ENCODE measurements at regions not wholly inside any gene's neighbourhood (a gene's known extent, or its start where the extent isn't known, plus 50 kb on each side); places are given as distances from the start of the nearest gene placed in this dataset.
A peak's percentile ranks its signal among the peaks of the same experiment; 100 is the strongest.

DNA sequence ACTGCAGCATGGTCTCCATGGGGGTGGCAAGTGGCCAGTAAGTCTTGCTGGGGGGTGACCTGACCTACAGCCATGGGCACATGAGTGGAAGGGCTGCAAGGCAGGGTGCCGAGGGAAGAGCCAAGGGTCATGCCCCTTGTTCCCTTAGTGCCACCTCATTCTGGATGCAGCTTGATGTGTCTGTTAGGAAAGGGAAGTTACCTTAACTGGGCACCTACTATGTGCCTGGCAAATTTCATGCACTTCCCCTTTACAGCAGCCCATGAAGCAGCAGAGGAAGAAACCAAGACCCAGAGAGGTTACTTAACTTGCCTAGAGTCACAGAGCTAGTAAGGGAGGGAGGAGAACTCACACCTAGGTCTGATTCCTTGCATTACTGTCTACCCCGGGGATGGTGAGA is 174.0 kb downstream of the MRPL14 start:
- peaks cover 8% of the 10 kb centered on the region for H3K4me1 ChIP-seq (ENCODE audit: control insufficient read depth, insufficient read depth, low read length)
- no peaks in the 10 kb centered on the region for H3K27me3 ChIP-seq (replicated peaks; ENCODE audit: control insufficient read depth, insufficient read depth, low read length)
- H3K4me3 ChIP-seq (ENCODE audit: low read length) = no peak overlapping the region
- no peak for DNase-seq (ENCODE audit: low read depth)
- H3K9ac ChIP-seq (ENCODE audit: low read length) = no peak overlapping the region
- no peaks in the 10 kb centered on the region for H3K36me3 ChIP-seq (ENCODE audit: control insufficient read depth, insufficient read depth, low read length, severe bottlenecking)
- H3K9me3 ChIP-seq (ENCODE audit: control insufficient read depth, low read length) = peaks cover 18% of the 10 kb centered on the region

DNA sequence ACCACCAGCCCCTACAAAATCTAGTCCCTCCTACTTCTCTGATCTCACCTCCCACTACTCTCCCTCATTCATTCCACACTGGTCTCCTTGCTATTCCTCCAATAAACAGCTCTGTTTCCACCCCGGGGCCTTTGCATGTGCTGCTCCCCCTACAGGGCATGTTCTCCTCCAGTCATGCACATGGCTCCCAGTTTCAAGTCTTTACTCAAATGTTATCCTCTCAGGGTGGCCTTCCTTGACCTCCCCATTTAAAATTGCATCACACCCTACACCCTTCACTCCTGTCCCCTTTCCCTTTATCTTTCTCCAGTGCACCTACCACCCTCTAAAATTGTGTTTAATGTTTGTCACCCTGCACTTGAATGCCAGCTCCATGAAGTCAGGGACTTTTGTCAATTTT is 174.5 kb downstream of the MRPL14 start:
- Histone ChIP-seq H3K36me3 (ENCODE audit: control insufficient read depth, insufficient read depth, low read length, severe bottlenecking) (no peaks in the 10 kb centered on the region), H3K4me1 (ENCODE audit: control insufficient read depth, insufficient read depth, low read length) (peaks cover 8% of the 10 kb centered on the region), H3K9me3 (ENCODE audit: control insufficient read depth, low read length) (peaks cover 14% of the 10 kb centered on the region), H3K4me3 (ENCODE audit: low read length) (no peak overlapping the region), H3K27me3 (replicated peaks; ENCODE audit: control insufficient read depth, insufficient read depth, low read length) (no peaks in the 10 kb centered on the region), H3K9ac (ENCODE audit: low read length) (no peak overlapping the region)
- DNase-seq (ENCODE audit: low read depth) = no peak

DNA sequence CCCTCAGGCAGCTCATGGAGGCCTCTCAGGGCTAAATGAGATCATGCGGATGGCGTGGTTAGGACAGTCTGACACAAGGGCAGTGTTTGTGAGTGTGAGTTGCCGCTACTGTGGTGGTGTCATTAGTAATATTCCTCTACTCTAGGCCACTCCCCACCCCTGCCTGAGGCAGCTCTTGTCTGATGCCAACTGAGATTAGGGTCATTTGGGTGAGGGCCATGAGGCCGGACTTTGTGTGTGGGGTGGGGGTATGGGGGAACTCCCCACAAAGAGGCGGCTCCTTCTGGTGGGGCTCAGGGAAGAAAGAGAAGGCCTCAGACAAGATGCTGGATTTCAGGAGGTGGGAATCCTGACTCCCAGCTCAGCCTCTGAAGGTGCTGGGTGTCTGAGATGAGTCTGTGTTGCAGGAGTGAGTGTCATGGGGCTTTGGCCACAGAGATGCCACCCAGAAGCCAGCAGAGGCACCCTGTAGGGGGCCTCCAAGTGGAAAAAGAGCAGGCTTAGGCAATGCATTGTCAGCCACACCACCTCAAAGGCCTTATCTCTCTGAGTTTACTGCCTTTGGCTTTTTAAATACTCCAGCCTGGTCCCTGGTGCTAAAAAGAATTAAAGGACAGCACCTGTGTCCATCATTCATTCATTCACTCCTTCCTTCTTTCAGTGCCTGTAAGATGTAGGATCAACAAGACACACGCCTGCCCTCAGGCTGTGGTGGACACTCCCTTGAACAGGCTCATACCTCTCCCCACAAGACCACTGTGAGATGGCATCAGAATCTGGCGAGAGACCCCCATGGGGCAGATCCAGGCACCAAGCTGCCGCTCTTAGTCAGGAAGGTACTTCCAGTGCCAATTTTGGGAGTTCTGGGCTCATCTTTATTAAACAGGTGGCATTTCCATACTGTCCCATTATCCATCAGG is 175.2 kb downstream of the MRPL14 start:
- Histone ChIP-seq H3K4me3 (ENCODE audit: low read length) (no peak overlapping the region), H3K36me3 (ENCODE audit: control insufficient read depth, insufficient read depth, low read length, severe bottlenecking) (no peaks in the 10 kb centered on the region), H3K9ac (ENCODE audit: low read length) (no peak overlapping the region), H3K4me1 (ENCODE audit: control insufficient read depth, insufficient read depth, low read length) (peaks cover 8% of the 10 kb centered on the region), H3K27me3 (replicated peaks; ENCODE audit: control insufficient read depth, insufficient read depth, low read length) (no peaks in the 10 kb centered on the region), H3K9me3 (ENCODE audit: control insufficient read depth, low read length) (peaks cover 12% of the 10 kb centered on the region)
- DNase-seq (ENCODE audit: low read depth) = no peak

DNA sequence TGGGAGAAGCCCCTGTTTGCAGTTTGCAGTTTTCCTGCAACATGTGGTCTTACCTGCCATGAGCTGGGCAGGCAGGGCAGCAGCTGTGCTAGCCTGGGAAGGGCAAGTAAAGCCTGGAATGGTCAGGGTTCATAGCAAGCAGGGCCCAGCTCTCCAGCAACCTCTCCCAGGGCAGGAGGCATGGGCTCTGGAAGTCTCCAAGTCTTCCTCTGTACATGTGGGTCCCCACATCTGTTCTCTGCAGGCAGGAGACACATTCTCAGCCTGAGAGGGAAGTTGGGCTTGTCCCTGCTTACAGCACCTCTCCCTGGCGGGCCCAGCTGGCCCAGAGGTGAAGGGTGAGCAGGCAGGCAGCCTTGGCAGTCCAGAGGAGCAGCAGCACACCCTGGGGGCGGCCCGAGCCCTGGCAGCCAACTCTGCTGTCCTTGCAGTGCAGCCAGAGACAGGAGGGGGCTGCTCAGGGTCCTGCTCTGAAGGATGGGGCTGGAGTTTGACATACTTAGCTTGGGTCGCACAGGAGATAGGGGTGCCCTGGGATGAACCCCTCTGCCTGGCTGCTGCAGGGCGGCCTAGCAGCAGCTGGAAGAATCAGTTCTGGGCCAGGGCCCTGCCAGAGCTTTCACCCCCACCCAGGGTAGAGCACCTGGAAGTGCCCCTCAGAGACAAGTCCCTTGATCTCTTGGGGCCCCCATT is 176.0 kb downstream of the MRPL14 start:
- H3K9me3 ChIP-seq (ENCODE audit: control insufficient read depth, low read length) = peaks cover 6% of the 10 kb centered on the region
- no peak overlapping the region for H3K4me3 ChIP-seq (ENCODE audit: low read length)
- H3K27me3 ChIP-seq (replicated peaks; ENCODE audit: control insufficient read depth, insufficient read depth, low read length) = no peaks in the 10 kb centered on the region
- DNase-seq (ENCODE audit: low read depth) = peak; percentile 51
- no peaks in the 10 kb centered on the region for H3K36me3 ChIP-seq (ENCODE audit: control insufficient read depth, insufficient read depth, low read length, severe bottlenecking)
- peaks cover 8% of the 10 kb centered on the region for H3K4me1 ChIP-seq (ENCODE audit: control insufficient read depth, insufficient read depth, low read length)
- no peak overlapping the region for H3K9ac ChIP-seq (ENCODE audit: low read length)

DNA sequence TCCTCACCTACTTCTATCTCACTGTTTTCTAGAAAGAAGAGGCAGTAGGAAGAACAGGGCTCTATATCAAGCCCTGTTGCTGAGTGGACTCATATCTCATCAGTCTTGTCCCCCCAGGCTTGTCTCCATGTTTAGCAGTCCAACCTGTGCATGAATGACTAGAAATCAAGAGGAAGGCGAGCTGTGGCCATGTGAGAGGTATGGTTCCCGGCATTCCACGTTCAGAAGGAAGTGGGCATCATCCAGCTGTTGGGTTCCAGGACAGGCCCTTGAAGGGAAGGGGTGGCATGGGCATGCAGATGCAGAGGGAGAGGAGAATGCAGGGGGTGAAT is 176.6 kb downstream of the MRPL14 start:
- Histone ChIP-seq H3K27me3 (replicated peaks; ENCODE audit: control insufficient read depth, insufficient read depth, low read length) (no peaks in the 10 kb centered on the region), H3K9me3 (ENCODE audit: control insufficient read depth, low read length) (peaks cover 4% of the 10 kb centered on the region), H3K36me3 (ENCODE audit: control insufficient read depth, insufficient read depth, low read length, severe bottlenecking) (no peaks in the 10 kb centered on the region), H3K4me3 (ENCODE audit: low read length) (no peak overlapping the region), H3K4me1 (ENCODE audit: control insufficient read depth, insufficient read depth, low read length) (peaks cover 8% of the 10 kb centered on the region), H3K9ac (ENCODE audit: low read length) (no peak overlapping the region)
- DNase-seq (ENCODE audit: low read depth) = no peak

- Histone ChIP-seq H3K4me3 (ENCODE audit: low read length) (no peak overlapping the region), H3K9ac (ENCODE audit: low read length) (no peak overlapping the region), H3K27me3 (replicated peaks; ENCODE audit: control insufficient read depth, insufficient read depth, low read length) (no peaks in the 10 kb centered on the region), H3K4me1 (ENCODE audit: control insufficient read depth, insufficient read depth, low read length) (peaks cover 8% of the 10 kb centered on the region), H3K36me3 (ENCODE audit: control insufficient read depth, insufficient read depth, low read length, severe bottlenecking) (no peaks in the 10 kb centered on the region), H3K9me3 (ENCODE audit: control insufficient read depth, low read length) (peaks cover 10% of the 10 kb centered on the region)
- DNase-seq (ENCODE audit: low read depth) = no peak
Observed at GRCh38 chr6:43950051-43950605, 177.1 kb downstream of the MRPL14 start.

GRCh38 chr6:43949551-43949991 is 177.7 kb downstream of the MRPL14 start:
- H3K9ac ChIP-seq (ENCODE audit: low read length) = no peak overlapping the region
- peak; percentile 25 for DNase-seq (ENCODE audit: low read depth)
- H3K36me3 ChIP-seq (ENCODE audit: control insufficient read depth, insufficient read depth, low read length, severe bottlenecking) = no peaks in the 10 kb centered on the region
- peaks cover 8% of the 10 kb centered on the region for H3K4me1 ChIP-seq (ENCODE audit: control insufficient read depth, insufficient read depth, low read length)
- no peak overlapping the region for H3K4me3 ChIP-seq (ENCODE audit: low read length)
- no peaks in the 10 kb centered on the region for H3K27me3 ChIP-seq (replicated peaks; ENCODE audit: control insufficient read depth, insufficient read depth, low read length)
- H3K9me3 ChIP-seq (ENCODE audit: control insufficient read depth, low read length) = peaks cover 13% of the 10 kb centered on the region

GRCh38 chr6:43948527-43949485 is 178.4 kb downstream of the MRPL14 start:
- Histone ChIP-seq H3K36me3 (ENCODE audit: control insufficient read depth, insufficient read depth, low read length, severe bottlenecking) (no peaks in the 10 kb centered on the region), H3K9ac (ENCODE audit: low read length) (no peak overlapping the region), H3K4me1 (ENCODE audit: control insufficient read depth, insufficient read depth, low read length) (peaks cover 8% of the 10 kb centered on the region), H3K4me3 (ENCODE audit: low read length) (no peak overlapping the region), H3K27me3 (replicated peaks; ENCODE audit: control insufficient read depth, insufficient read depth, low read length) (no peaks in the 10 kb centered on the region), H3K9me3 (ENCODE audit: control insufficient read depth, low read length) (peaks cover 13% of the 10 kb centered on the region)
- DNase-seq (ENCODE audit: low read depth) = peak; percentile 53

DNA sequence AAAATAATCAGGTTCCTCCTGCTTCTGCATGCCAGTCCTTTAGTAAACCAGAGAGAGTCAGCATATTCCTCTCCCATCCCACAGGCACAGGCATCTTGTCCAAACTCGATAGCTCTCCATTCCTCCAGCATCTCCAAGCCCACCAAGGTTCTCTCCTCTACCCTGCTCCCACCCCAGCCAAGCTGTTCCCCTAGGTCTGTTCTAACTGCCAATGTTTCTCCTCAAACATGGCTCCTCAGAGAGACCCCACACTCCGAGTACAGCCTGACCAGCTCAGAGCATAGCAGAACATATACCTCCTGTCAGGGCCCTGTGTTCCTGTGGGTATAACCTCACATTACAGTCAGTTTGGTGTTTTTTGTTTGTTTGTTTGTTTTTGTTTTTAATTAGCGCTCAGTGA is 177.8 kb downstream of the VEGFA start:
- Histone ChIP-seq H3K27me3 (replicated peaks; ENCODE audit: control insufficient read depth, insufficient read depth, low read length) (no peaks in the 10 kb centered on the region), H3K4me3 (ENCODE audit: low read length) (no peak overlapping the region), H3K9me3 (ENCODE audit: control insufficient read depth, low read length) (peaks cover 13% of the 10 kb centered on the region), H3K36me3 (ENCODE audit: control insufficient read depth, insufficient read depth, low read length, severe bottlenecking) (no peaks in the 10 kb centered on the region), H3K9ac (ENCODE audit: low read length) (no peak overlapping the region), H3K4me1 (ENCODE audit: control insufficient read depth, insufficient read depth, low read length) (peaks cover 8% of the 10 kb centered on the region)
- DNase-seq (ENCODE audit: low read depth) = no peak

GRCh38 chr6:43946641-43947363 is 176.8 kb downstream of the VEGFA start:
- no peak for DNase-seq (ENCODE audit: low read depth)
- Histone ChIP-seq H3K27me3 (replicated peaks; ENCODE audit: control insufficient read depth, insufficient read depth, low read length) (no peaks in the 10 kb centered on the region), H3K9ac (ENCODE audit: low read length) (no peak overlapping the region), H3K4me1 (ENCODE audit: control insufficient read depth, insufficient read depth, low read length) (peaks cover 5% of the 10 kb centered on the region), H3K4me3 (ENCODE audit: low read length) (no peak overlapping the region), H3K36me3 (ENCODE audit: control insufficient read depth, insufficient read depth, low read length, severe bottlenecking) (no peaks in the 10 kb centered on the region), H3K9me3 (ENCODE audit: control insufficient read depth, low read length) (peaks cover 13% of the 10 kb centered on the region)
